ENCODE measurements at regions not wholly inside any gene's neighbourhood (a gene's known extent, or its start where the extent isn't known, plus 50 kb on each side); places are given as distances from the start of the nearest gene placed in this dataset.
A peak's percentile ranks its signal among the peaks of the same experiment; 100 is the strongest.

GRCh38 chr4:134024251-134024650, 177.3 kb downstream of the PABPC4L start:
- TF ChIP-seq, protein P1, sequence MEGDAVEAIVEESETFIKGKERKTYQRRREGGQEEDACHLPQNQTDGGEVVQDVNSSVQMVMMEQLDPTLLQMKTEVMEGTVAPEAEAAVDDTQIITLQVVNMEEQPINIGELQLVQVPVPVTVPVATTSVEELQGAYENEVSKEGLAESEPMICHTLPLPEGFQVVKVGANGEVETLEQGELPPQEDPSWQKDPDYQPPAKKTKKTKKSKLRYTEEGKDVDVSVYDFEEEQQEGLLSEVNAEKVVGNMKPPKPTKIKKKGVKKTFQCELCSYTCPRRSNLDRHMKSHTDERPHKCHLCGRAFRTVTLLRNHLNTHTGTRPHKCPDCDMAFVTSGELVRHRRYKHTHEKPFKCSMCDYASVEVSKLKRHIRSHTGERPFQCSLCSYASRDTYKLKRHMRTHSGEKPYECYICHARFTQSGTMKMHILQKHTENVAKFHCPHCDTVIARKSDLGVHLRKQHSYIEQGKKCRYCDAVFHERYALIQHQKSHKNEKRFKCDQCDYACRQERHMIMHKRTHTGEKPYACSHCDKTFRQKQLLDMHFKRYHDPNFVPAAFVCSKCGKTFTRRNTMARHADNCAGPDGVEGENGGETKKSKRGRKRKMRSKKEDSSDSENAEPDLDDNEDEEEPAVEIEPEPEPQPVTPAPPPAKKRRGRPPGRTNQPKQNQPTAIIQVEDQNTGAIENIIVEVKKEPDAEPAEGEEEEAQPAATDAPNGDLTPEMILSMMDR (IDR thresholded peaks at IDR 0.05; ENCODE audit: insufficient read depth, low read depth, low read length, missing control alignments): peak; percentile 60
- peak; percentile 64 for DNase-seq (ENCODE audit: low read depth)
- H3K4me3 ChIP-seq (ENCODE audit: low read length): no peak overlapping the region

- no peak for DNase-seq (ENCODE audit: low read depth)
- TF ChIP-seq, protein P1 (IDR thresholded peaks at IDR 0.05; ENCODE audit: insufficient read depth, low read depth, low read length, missing control alignments): no peak
- no peak overlapping the region for H3K4me3 ChIP-seq (ENCODE audit: low read length)
Measured at GRCh38 chr4:134019657-134020056, 181.9 kb downstream of the PABPC4L start.

GRCh38 chr4:134018846-134019245, 182.7 kb downstream of the PABPC4L start:
- TF ChIP-seq, protein P1 (IDR thresholded peaks at IDR 0.05; ENCODE audit: insufficient read depth, low read depth, low read length, missing control alignments): no peak
- H3K4me3 ChIP-seq (ENCODE audit: low read length): no peak overlapping the region
- no peak for DNase-seq (ENCODE audit: low read depth)

DNA sequence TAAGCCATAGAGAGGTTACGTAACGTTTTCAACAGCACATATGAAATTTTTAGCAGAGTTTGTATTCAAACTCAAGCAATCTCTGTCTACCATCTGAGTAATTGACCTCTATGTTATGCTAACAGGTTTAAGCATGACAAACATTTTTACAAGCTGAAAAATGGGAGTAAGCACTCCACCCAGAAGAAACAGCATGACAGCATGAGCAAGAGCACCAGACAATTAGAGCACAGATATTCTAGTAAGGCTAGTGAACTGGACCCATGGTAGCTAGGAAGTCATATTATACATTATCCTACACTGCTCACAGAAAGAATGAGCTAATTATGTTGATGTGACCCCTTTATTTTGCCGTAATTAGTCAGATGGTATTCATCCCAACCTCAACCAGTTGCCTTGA, 200.5 kb downstream of the PABPC4L start:
- TF ChIP-seq, protein P1 (IDR thresholded peaks at IDR 0.05; ENCODE audit: insufficient read depth, low read depth, low read length, missing control alignments): no peak
- H3K4me3 ChIP-seq (ENCODE audit: low read length): no peak overlapping the region
- peak; percentile 65 for DNase-seq (ENCODE audit: low read depth)

DNA sequence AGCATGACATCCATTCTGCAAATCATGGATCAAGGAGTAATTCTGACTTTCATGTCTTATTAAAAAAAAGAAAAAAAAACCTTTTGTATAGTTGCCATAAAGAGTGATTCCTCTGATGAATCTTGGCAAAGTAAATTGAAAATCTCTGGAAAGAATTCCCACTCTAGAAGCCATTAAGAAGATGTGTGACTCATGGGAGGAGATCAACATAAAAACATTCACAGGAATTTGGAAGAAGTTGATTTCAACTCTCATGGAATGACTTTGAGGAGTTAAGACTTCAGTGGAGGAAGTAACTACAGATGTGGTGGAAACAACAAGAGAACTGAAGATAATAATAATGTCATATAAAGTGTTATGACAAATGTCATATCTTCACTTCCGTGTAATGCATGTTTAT, 204.2 kb downstream of the PABPC4L start:
- DNase-seq (ENCODE audit: low read depth): no peak
- no peak overlapping the region for H3K4me3 ChIP-seq (ENCODE audit: low read length)
- TF ChIP-seq, protein P1 (IDR thresholded peaks at IDR 0.05; ENCODE audit: insufficient read depth, low read depth, low read length, missing control alignments): no peak

GRCh38 chr4:133996431-133997121, 205.0 kb downstream of the PABPC4L start:
- peak; percentile 20 for DNase-seq (ENCODE audit: low read depth)
- TF ChIP-seq, protein P1 (IDR thresholded peaks at IDR 0.05; ENCODE audit: insufficient read depth, low read depth, low read length, missing control alignments): no peak
- H3K4me3 ChIP-seq (ENCODE audit: low read length): no peak overlapping the region

Data from epithelial cell of esophagus (primary cell).